Pons (tissue), 1 donor: ENCODE measurements at regions not wholly inside any gene's neighbourhood (a gene's known extent, or its start where the extent isn't known, plus 50 kb on each side); places are given as distances from the start of the nearest gene placed in this dataset.

Experiments
- DNase-seq: peaks from one replicate; pipeline ENCODE4 v3.0.0-alpha.2; 2016; ENCODE audit warnings: low spot score

GRCh38 chr5:7955476-7955875 lies 86.5 kb downstream of the MTRR start:
- no peak for DNase-seq

GRCh38 chr5:7957329-7957728 lies 88.4 kb downstream of the MTRR start:
- DNase-seq, result no peak

GRCh38 chr5:7960142-7960541 lies 91.2 kb downstream of the MTRR start:
- no peak for DNase-seq

- DNase-seq, result no peak
Observed at GRCh38 chr5:7961540-7961939, 92.6 kb downstream of the MTRR start.

GRCh38 chr5:7970816-7971215 lies 101.9 kb downstream of the MTRR start:
- no peak for DNase-seq

GRCh38 chr5:7976411-7977190 lies 107.7 kb downstream of the MTRR start:
- peak; percentile 8 for DNase-seq

- DNase-seq, result no peak
Observed at GRCh38 chr5:7978114-7978513, 109.2 kb downstream of the MTRR start.

- DNase-seq, result no peak
Observed at GRCh38 chr5:7978991-7979390, 110.0 kb downstream of the MTRR start.

- DNase-seq, result no peak
Observed at GRCh38 chr5:7980881-7981280, 111.9 kb downstream of the MTRR start.

- DNase-seq, result no peak
Observed at GRCh38 chr5:7983433-7983832, 114.5 kb downstream of the MTRR start.

- no peak for DNase-seq
Observed at GRCh38 chr5:7991125-7991821, 122.3 kb downstream of the MTRR start.

- DNase-seq, result no peak
Observed at GRCh38 chr5:7995688-7996294, 126.8 kb downstream of the MTRR start.

GRCh38 chr5:8005416-8005815 lies 136.5 kb downstream of the MTRR start:
- DNase-seq, result no peak

- no peak for DNase-seq
Observed at GRCh38 chr5:8012131-8012977, 143.4 kb downstream of the MTRR start.

GRCh38 chr5:8013948-8014710 lies 145.2 kb downstream of the MTRR start:
- no peak for DNase-seq

- DNase-seq, result no peak
Observed at GRCh38 chr5:8019719-8020218, 150.8 kb downstream of the MTRR start.

GRCh38 chr5:8020861-8021514 lies 152.0 kb downstream of the MTRR start:
- DNase-seq, result no peak

- no peak for DNase-seq
Observed at GRCh38 chr5:8028243-8028642, 159.3 kb downstream of the MTRR start.

- no peak for DNase-seq
Observed at GRCh38 chr5:8033261-8033660, 164.3 kb downstream of the MTRR start.

- DNase-seq, result no peak
Observed at GRCh38 chr5:8034852-8035251, 165.9 kb downstream of the MTRR start.

GRCh38 chr5:8048920-8049319 lies 180.0 kb downstream of the MTRR start:
- DNase-seq, result no peak
